ENCODE measurements at regions not wholly inside any gene's neighbourhood (a gene's known extent, or its start where the extent isn't known, plus 50 kb on each side); places are given as distances from the start of the nearest gene placed in this dataset.

DNA sequence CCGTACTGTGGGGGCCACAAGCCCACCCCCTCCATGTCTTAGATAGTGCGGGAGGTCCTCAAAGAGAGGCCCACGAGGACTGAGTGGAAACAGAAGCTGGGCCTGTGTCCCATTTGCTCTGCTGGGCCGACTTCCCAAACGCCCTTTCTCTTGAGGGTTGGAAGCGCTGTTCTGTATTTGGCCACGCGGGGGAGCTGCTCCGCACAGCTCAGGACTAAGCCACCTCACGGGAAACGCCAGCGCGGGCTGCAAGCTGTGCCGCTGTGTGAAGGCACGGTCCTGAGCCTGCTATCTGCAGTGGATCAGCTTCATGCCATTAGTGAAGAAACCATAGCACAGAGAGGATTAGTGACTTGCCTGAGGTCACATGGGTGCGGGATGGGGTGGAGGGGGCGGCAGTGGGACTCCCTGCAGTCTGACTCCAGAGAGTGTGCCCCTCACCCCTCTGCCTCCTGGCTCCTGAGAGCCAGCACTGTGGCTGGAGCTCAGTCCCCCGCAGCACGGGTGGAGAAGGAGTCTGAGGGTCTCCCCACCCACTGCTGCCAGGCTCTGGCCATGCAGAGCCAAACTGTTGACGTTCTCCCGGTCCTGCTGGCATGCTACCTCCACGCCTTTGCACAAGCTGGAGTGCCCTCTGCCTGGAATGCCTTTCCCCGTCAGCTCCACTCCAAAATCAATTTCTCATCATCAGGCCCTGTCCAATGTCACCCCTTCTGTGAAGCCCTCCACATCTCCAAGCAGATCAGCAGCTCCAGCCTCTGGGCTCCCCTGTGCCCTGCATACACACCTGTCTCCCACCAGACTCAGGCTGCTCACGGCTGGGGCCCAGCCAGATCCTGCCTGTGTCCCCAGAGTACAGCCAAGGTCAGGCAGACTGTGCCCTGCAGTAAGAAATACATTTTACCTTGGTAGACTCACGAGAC lies 51.5 kb upstream of the LRRC32 start:
- Histone ChIP-seq H3K4me1 (ENCODE audit: low read depth) (no peaks in the 10 kb centered on the region), H3K9me3 (ENCODE audit: low read depth) (no peaks in the 10 kb centered on the region), H3K36me3 (no peaks in the 10 kb centered on the region), H3K27ac (no peak overlapping the region), H3K4me3 (no peak overlapping the region), H3K27me3 (peaks cover 3% of the 10 kb centered on the region)
- TF ChIP-seq, protein P1, sequence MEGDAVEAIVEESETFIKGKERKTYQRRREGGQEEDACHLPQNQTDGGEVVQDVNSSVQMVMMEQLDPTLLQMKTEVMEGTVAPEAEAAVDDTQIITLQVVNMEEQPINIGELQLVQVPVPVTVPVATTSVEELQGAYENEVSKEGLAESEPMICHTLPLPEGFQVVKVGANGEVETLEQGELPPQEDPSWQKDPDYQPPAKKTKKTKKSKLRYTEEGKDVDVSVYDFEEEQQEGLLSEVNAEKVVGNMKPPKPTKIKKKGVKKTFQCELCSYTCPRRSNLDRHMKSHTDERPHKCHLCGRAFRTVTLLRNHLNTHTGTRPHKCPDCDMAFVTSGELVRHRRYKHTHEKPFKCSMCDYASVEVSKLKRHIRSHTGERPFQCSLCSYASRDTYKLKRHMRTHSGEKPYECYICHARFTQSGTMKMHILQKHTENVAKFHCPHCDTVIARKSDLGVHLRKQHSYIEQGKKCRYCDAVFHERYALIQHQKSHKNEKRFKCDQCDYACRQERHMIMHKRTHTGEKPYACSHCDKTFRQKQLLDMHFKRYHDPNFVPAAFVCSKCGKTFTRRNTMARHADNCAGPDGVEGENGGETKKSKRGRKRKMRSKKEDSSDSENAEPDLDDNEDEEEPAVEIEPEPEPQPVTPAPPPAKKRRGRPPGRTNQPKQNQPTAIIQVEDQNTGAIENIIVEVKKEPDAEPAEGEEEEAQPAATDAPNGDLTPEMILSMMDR (IDR thresholded peaks at IDR 0.05; ENCODE audit: low read depth, low read length) = peak; percentile 94
- peak; percentile 86 to 89 for DNase-seq (ENCODE audit: low read depth in 1 of 2, low spot score in 1 of 2)

DNA sequence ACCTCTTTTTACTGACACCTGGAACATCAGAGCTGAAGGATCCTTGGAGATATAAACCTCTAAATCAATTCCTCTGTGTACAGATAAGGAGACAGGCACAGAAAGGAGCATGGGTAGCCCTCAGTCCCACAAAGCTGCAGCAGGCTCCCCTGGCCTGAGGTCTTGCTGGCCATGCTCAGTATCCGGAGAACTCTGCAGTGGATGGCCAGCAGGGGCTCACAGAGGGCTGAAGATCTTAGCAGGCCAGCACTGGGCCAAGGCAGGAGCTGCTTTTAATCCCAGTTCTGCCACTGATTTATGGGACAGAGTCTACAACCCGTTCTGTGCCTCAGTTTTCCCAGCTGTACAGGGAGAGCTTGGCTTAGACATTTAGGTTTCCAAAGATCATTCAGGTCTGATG lies 52.6 kb upstream of the LRRC32 start:
- H3K36me3 ChIP-seq = no peaks in the 10 kb centered on the region
- no peaks in the 10 kb centered on the region for H3K9me3 ChIP-seq (ENCODE audit: low read depth)
- no peak overlapping the region for H3K27ac ChIP-seq
- no peaks in the 10 kb centered on the region for H3K4me1 ChIP-seq (ENCODE audit: low read depth)
- DNase-seq (ENCODE audit: low read depth in 1 of 2, low spot score in 1 of 2) = no peak
- H3K27me3 ChIP-seq = peaks cover 8% of the 10 kb centered on the region
- no peak overlapping the region for H3K4me3 ChIP-seq
- TF ChIP-seq, protein P1 (IDR thresholded peaks at IDR 0.05; ENCODE audit: low read depth, low read length) = no peak

DNA sequence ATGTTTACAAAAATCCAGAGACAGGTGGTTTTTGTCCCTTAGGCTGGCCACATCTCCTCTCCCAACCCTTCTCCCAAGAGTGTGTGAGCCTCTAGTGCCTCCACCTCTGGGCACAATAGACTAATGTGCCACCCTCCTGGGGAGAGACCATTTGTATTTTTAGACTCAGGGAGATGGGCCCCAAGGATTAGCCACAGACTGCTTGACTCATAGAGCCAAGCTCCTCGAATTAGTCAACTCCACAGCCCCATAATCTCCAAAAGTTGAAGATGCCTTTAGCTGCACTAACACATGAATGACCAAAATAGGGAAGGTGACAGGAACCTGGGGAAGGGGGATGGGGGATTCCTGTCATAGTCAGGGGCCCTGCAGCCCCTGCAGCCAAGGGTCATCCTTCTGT lies 53.0 kb upstream of the LRRC32 start:
- H3K27ac ChIP-seq = no peak overlapping the region
- H3K4me1 ChIP-seq (ENCODE audit: low read depth) = no peaks in the 10 kb centered on the region
- peaks cover 10% of the 10 kb centered on the region for H3K27me3 ChIP-seq
- H3K4me3 ChIP-seq = no peak overlapping the region
- no peaks in the 10 kb centered on the region for H3K9me3 ChIP-seq (ENCODE audit: low read depth)
- DNase-seq (ENCODE audit: low read depth in 1 of 2, low spot score in 1 of 2) = no peak
- TF ChIP-seq, protein P1 (IDR thresholded peaks at IDR 0.05; ENCODE audit: low read depth, low read length) = no peak
- no peaks in the 10 kb centered on the region for H3K36me3 ChIP-seq

DNA sequence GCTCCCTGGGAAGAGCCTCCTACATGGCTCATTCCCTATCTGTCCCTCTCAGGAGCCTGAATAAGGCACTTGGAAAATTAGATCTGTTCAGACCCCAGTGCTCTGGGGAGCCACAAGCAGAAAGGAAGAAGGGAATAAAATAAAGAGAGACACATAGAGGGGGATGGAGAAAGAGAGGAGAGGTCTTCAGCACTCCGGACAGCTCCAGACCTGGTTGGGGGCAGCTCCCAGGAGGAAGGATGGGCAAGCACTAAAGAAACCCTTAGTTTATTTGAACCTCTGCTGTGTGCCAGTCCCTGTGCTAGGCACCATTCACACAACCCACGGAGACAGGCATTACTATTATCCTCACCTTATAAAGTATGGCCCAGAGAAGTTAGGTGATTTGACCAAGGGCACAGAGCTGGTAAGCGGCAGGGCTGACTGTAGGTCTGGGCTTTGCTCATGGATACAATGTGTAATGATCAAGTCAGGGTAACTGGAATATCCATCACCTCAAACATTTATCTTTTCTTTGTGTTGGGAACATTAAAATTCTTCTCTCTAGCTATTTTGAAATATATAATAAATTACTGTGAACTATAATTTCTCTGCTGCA lies 53.7 kb upstream of the LRRC32 start:
- TF ChIP-seq, protein P1 (IDR thresholded peaks at IDR 0.05; ENCODE audit: low read depth, low read length) = no peak
- Histone ChIP-seq H3K9me3 (ENCODE audit: low read depth) (no peaks in the 10 kb centered on the region), H3K4me1 (ENCODE audit: low read depth) (no peaks in the 10 kb centered on the region), H3K36me3 (no peaks in the 10 kb centered on the region), H3K27ac (no peak overlapping the region), H3K27me3 (peaks cover 10% of the 10 kb centered on the region), H3K4me3 (no peak overlapping the region)
- peak in 1 of 2 donors; percentile 74 for DNase-seq (ENCODE audit: low read depth in 1 of 2, low spot score in 1 of 2)

DNA sequence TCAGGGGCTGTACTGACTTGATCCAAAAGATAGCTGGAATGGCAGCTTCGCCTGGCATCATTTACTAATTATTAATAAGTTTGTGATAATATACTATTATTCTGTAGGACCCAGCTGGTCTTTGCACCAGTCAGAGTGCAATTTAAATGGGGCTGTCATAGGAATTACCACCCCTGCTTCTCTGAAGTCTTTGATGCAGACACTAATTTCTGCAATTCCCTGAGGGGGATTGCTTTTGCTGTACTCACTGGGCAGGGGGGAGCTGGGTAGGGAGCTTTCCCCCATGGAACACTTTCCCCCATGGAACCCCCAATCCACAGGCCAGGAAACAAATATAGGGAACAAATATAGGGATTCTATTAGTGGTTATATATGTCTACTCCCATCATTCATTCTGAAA lies 54.9 kb upstream of the TSKU start:
- peaks cover 10% of the 10 kb centered on the region for H3K27me3 ChIP-seq
- no peaks in the 10 kb centered on the region for H3K4me1 ChIP-seq (ENCODE audit: low read depth)
- H3K27ac ChIP-seq = no peak overlapping the region
- DNase-seq (ENCODE audit: low read depth in 1 of 2, low spot score in 1 of 2) = no peak
- no peaks in the 10 kb centered on the region for H3K9me3 ChIP-seq (ENCODE audit: low read depth)
- no peaks in the 10 kb centered on the region for H3K36me3 ChIP-seq
- TF ChIP-seq, protein P1 (IDR thresholded peaks at IDR 0.05; ENCODE audit: low read depth, low read length) = no peak
- no peak overlapping the region for H3K4me3 ChIP-seq
